Gastroesophageal sphincter (tissue), 4 donors: ENCODE measurements at regions not wholly inside any gene's neighbourhood (a gene's known extent, or its start where the extent isn't known, plus 50 kb on each side); places are given as distances from the start of the nearest gene placed in this dataset.

Experiments used
- ATAC-seq: fragments of 150-250 bp; one replicate; pipeline ENCODE4 v1.9.1; 2016; ENCODE audit warnings: mild to moderate bottlenecking, moderate library complexity
- H3K27ac ChIP-seq, 4 donors: fragments of 200-600 bp; sonication (generic) in 3 of 4; 1 replicate in 3 of 4; 2 replicates in 1 of 4; pipeline ENCODE4 v1.5.1; 2016 to 2019
- H3K27me3 ChIP-seq: fragments of 200-600 bp; sonication (generic); one replicate; pipeline ENCODE4 v1.5.1; 2019
- H3K36me3 ChIP-seq, 2 donors: fragments of 200-600 bp; sonication (generic); one replicate each; pipeline ENCODE4 v1.5.1; 2019; ENCODE audit warnings: control low read depth in 1 of 2
- H3K4me1 ChIP-seq, 3 donors: fragments of 200-600 bp; sonication (generic); 1 replicate in 2 of 3; 2 replicates in 1 of 3; pipeline ENCODE4 v1.5.1; 2016 to 2019; ENCODE audit warnings: control low read depth in 2 of 3
- H3K4me3 ChIP-seq, 2 donors: fragments of 200-600 bp; sonication (generic); one replicate each; pipeline ENCODE4 v1.5.1; 2019; ENCODE audit warnings: mild to moderate bottlenecking in 1 of 2, moderate library complexity in 1 of 2
- H3K9me3 ChIP-seq, 3 donors: fragments of 200-600 bp; sonication (generic); one replicate each; pipeline ENCODE4 v1.5.1; 2017 to 2019; ENCODE audit warnings: control low read depth in 2 of 3
- CTCF ChIP-seq, 4 experiments: fragments of 200-600 bp in 2 of 4; fragments of 450-650 bp in 2 of 4; sonication (generic) in 1 of 4; IDR thresholded peaks; one replicate each; pipeline ENCODE4 v1.5.1; 2017 to 2019; ENCODE audit warnings: antibody characterized with exemption in 4 of 4, mild to moderate bottlenecking in 2 of 4, moderate library complexity in 2 of 4
- EP300 ChIP-seq: sonication (generic); formaldehyde crosslinking; IDR thresholded peaks from one replicate; pipeline ENCODE4 v1.6.1; 2017; ENCODE audit warnings: antibody characterized with exemption, mild to moderate bottlenecking
- POLR2A ChIP-seq, 2 donors: fragments of 450-650 bp; IDR thresholded peaks; one replicate each; pipeline ENCODE4 v1.6.1; 2017; ENCODE audit warnings: antibody characterized with exemption in 2 of 2, mild to moderate bottlenecking in 2 of 2, moderate library complexity in 1 of 2
- POLR2AphosphoS5 ChIP-seq: sonication (generic); formaldehyde crosslinking; IDR thresholded peaks from one replicate; pipeline ENCODE4 v1.6.1; 2017; ENCODE audit warnings: antibody characterized with exemption
- WGBS, 2 donors: methylation state at CpG; one replicate each; pipeline ENCODE4 v1.1.5; 2018; ENCODE audit warnings: low coverage in 1 of 2; 5-methylcytosine and 5-hydroxymethylcytosine counted together

DNA sequence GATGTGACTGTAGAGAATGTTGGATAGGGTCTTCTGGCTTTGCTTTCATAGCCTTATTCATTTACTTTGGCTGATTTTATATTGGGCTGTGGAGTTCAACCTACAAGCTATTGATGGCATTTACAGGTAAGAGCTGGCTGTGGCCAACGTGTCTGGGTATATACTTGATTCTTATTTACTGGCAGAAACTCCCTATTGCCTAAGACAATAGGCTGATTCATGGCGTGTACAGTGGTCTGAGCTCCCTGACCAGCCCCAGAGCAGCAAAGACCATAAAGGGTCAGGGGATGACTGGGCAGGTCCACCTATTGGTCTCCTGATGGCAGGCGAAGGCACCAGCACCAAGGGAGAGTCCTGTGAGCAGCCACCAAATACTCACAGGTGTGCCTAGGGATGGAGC lies 190.2 kb upstream of the DMRTA1 start:
- H3K4me3 ChIP-seq: no peak overlapping the region
- peaks cover 13% of the 10 kb centered on the region for H3K27me3 ChIP-seq
- no peak for TF ChIP-seq EP300
- no peak for TF ChIP-seq POLR2AphosphoS5
- no peak for TF ChIP-seq CTCF (IDR thresholded peaks at IDR 0.05)
- no peak for TF ChIP-seq POLR2A (IDR thresholded peaks at IDR 0.05)
- no peak for ATAC-seq
- no peaks in the 10 kb centered on the region for H3K36me3 ChIP-seq
- 90% methylated on average over 2 of the region's 3 CpGs; no CpG with 5 or more reads in 1 of the 2 donors for WGBS, 2 donors
- H3K4me1 ChIP-seq: no peaks in the 10 kb centered on the region
- peaks cover 0 to 23% (median 0%) of the 10 kb centered on the region in 3 donors for H3K9me3 ChIP-seq
- H3K27ac ChIP-seq: no peak overlapping the region

DNA sequence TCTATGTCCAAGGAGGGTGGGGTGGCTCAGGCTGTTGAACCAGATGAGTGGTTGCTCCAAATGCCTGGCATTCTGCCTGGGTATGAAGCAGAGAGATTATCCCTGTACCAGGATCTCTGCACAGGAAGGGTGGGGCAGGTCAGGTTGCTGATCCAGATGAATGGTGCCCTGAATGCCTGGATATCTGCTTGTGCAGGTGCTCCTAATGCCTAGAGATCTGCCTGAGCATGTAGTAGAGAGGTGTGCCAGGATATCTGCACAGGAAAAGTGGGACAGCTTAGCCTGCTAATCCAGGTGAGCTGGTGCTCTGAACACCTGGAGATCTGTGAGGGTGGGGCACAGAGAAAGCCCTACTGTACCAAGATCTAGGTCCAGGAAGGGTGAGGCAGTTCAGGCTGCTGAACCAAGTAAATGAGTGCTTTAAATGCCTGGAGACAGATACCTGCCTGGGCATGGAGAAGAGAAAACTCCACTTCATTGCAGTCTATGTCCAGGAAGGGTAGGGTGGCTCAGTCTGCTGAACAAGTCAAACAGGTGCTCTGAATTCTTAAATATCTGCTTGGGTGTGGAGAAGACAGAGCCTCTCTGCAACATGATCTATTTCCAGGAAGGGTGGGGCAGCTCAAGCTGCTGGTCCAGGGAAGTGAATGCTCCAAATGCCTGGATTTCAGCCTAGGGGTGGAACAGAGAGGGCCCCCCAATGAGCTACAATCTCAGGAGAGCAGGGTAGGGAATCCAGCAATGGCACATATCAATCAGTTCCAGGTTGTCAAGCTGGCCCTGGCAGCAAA lies 189.4 kb upstream of the DMRTA1 start:
- Histone ChIP-seq H3K27ac (no peak overlapping the region), H3K9me3 (peaks cover 0 to 15% (median 0%) of the 10 kb centered on the region in 3 donors), H3K4me1 (no peaks in the 10 kb centered on the region), H3K27me3 (peaks cover 13% of the 10 kb centered on the region), H3K4me3 (no peak overlapping the region), H3K36me3 (no peaks in the 10 kb centered on the region)
- no peak for ATAC-seq
- no peak for TF ChIP-seq EP300

- TF ChIP-seq CTCF (IDR thresholded peaks at IDR 0.05) (no peak), POLR2AphosphoS5 (no peak), EP300 (no peak), POLR2A (IDR thresholded peaks at IDR 0.05) (no peak)
- no peaks in the 10 kb centered on the region for H3K4me1 ChIP-seq
Measured at GRCh38 chr9:22265038-22265437, 181.6 kb upstream of the DMRTA1 start.

GRCh38 chr9:22265534-22265933 lies 181.1 kb upstream of the DMRTA1 start:
- Histone ChIP-seq H3K4me3 (no peak overlapping the region), H3K36me3 (no peaks in the 10 kb centered on the region), H3K27me3 (no peaks in the 10 kb centered on the region), H3K27ac (no peak overlapping the region), H3K4me1 (no peaks in the 10 kb centered on the region), H3K9me3 (peaks cover 0 to 15% (median 0%) of the 10 kb centered on the region in 3 donors)
- TF ChIP-seq CTCF (IDR thresholded peaks at IDR 0.05) (no peak), POLR2AphosphoS5 (no peak), POLR2A (IDR thresholded peaks at IDR 0.05) (no peak), EP300 (no peak)
- no peak for ATAC-seq
- 59 to 100% methylated on average over 1 to 2 of the region's 2 CpGs for WGBS, 2 donors

More at GRCh38 chr9:22265038-22265437, 181.6 kb upstream of the DMRTA1 start:
- no peaks in the 10 kb centered on the region for H3K36me3 ChIP-seq
- H3K27me3 ChIP-seq: no peaks in the 10 kb centered on the region
- H3K27ac ChIP-seq: no peak overlapping the region
- ATAC-seq: no peak
- peaks cover 0 to 15% (median 0%) of the 10 kb centered on the region in 3 donors for H3K9me3 ChIP-seq
- H3K4me3 ChIP-seq: no peak overlapping the region

- no peaks in the 10 kb centered on the region for H3K27me3 ChIP-seq
- H3K9me3 ChIP-seq: no peaks in the 10 kb centered on the region
- no peaks in the 10 kb centered on the region for H3K36me3 ChIP-seq
- no peak overlapping the region for H3K27ac ChIP-seq
- no peak for TF ChIP-seq EP300
- no peak for TF ChIP-seq CTCF (IDR thresholded peaks at IDR 0.05)
- no peak for TF ChIP-seq POLR2AphosphoS5
- TF ChIP-seq POLR2A (IDR thresholded peaks at IDR 0.05): no peak
- ATAC-seq: no peak
- H3K4me3 ChIP-seq: no peak overlapping the region
- H3K4me1 ChIP-seq: no peaks in the 10 kb centered on the region
- 85% methylated on average over 2 of the region's 2 CpGs; no CpG with 5 or more reads in 1 of the 2 donors for WGBS, 2 donors
Measured at GRCh38 chr9:22274477-22274876, 172.1 kb upstream of the DMRTA1 start.
